Ovary (tissue), 3 donors: ENCODE measurements at regions not wholly inside any gene's neighbourhood (a gene's known extent, or its start where the extent isn't known, plus 50 kb on each side); places are given as distances from the start of the nearest gene placed in this dataset.

ENCODE experiments used
- CTCF ChIP-seq, 3 donors: fragments of 450-650 bp in 2 of 3; fragments of 200-600 bp in 1 of 3; IDR thresholded peaks; one replicate each; pipeline versions ENCODE4 v1.5.1 to v1.8.0; 2016 to 2022; ENCODE audit warnings: antibody characterized with exemption in 3 of 3, mild to moderate bottlenecking in 1 of 3
- EP300 ChIP-seq: sonication (generic); formaldehyde crosslinking; IDR thresholded peaks from one replicate; pipeline ENCODE4 v1.6.1; 2017; ENCODE audit warnings: antibody characterized with exemption
- POLR2A ChIP-seq: fragments of 450-650 bp; IDR thresholded peaks from one replicate; pipeline ENCODE4 v1.6.1; 2017; ENCODE audit warnings: antibody characterized with exemption, mild to moderate bottlenecking, moderate library complexity
- donor health status: DM: no; HTN: no; CAD: no.

DNA sequence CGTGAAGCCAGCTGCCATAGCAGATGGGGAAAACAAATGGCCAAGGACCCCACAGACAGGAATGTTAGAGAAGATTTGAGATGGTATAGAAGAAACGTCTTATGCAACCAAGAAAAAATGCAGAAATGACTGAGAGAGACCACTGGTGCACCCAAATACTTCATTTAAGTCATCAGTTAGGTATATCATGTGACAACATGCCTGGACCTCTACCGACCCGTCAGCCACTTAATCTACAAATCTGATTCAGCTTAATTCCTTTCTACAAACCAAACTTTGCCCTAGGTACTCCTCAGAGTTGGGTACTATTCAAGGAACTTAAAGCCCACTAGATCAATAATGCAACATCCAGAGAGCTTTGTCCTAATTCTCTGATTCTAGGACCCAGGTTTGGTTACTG is 126.0 kb upstream of the UBE2E2 start:
- no peak for TF ChIP-seq CTCF (IDR thresholded peaks at IDR 0.05)
- no peak for TF ChIP-seq EP300
- no peak for TF ChIP-seq POLR2A
